ENCODE measurements at regions not wholly inside any gene's neighbourhood (a gene's known extent, or its start where the extent isn't known, plus 50 kb on each side); places are given as distances from the start of the nearest gene placed in this dataset.

GRCh38 chr2:120857422-120857821 lies 121.8 kb downstream of the GLI2 start:
- no peak overlapping the region for H3K4me3 ChIP-seq (ENCODE audit: low read depth, low read length)
- TF ChIP-seq CTCF (IDR thresholded peaks at IDR 0.05; ENCODE audit: insufficient read depth, low read length, poor library complexity, severe bottlenecking), result no peak
- no peaks in the 10 kb centered on the region for H3K27me3 ChIP-seq (ENCODE audit: control insufficient read depth, insufficient read depth, low read length)
- no peaks in the 10 kb centered on the region for H3K36me3 ChIP-seq (ENCODE audit: control insufficient read depth, insufficient read depth, low read length)
- DNase-seq (ENCODE audit: low read depth), result no peak

- no peak for DNase-seq (ENCODE audit: low read depth)
- Histone ChIP-seq H3K27me3 (ENCODE audit: control insufficient read depth, insufficient read depth, low read length) (no peaks in the 10 kb centered on the region), H3K36me3 (ENCODE audit: control insufficient read depth, insufficient read depth, low read length) (no peaks in the 10 kb centered on the region), H3K4me3 (ENCODE audit: low read depth, low read length) (no peak overlapping the region)
- TF ChIP-seq CTCF (IDR thresholded peaks at IDR 0.05; ENCODE audit: insufficient read depth, low read length, poor library complexity, severe bottlenecking), result no peak
Measured at GRCh38 chr2:120857931-120858330, 122.3 kb downstream of the GLI2 start.

- Histone ChIP-seq H3K36me3 (ENCODE audit: control insufficient read depth, insufficient read depth, low read length) (no peaks in the 10 kb centered on the region), H3K4me3 (ENCODE audit: low read depth, low read length) (no peak overlapping the region), H3K27me3 (ENCODE audit: control insufficient read depth, insufficient read depth, low read length) (no peaks in the 10 kb centered on the region)
- TF ChIP-seq CTCF (IDR thresholded peaks at IDR 0.05; ENCODE audit: insufficient read depth, low read length, poor library complexity, severe bottlenecking), result no peak
- DNase-seq (ENCODE audit: low read depth), result no peak
Measured at GRCh38 chr2:120858361-120859106, 122.9 kb downstream of the GLI2 start.

- no peak overlapping the region for H3K4me3 ChIP-seq (ENCODE audit: low read depth, low read length)
- DNase-seq (ENCODE audit: low read depth), result no peak
- H3K27me3 ChIP-seq (ENCODE audit: control insufficient read depth, insufficient read depth, low read length), result no peaks in the 10 kb centered on the region
- no peaks in the 10 kb centered on the region for H3K36me3 ChIP-seq (ENCODE audit: control insufficient read depth, insufficient read depth, low read length)
- TF ChIP-seq CTCF (IDR thresholded peaks at IDR 0.05; ENCODE audit: insufficient read depth, low read length, poor library complexity, severe bottlenecking), result no peak
Measured at GRCh38 chr2:120859128-120859527, 123.5 kb downstream of the GLI2 start.

GRCh38 chr2:120859814-120860578 lies 124.3 kb downstream of the GLI2 start:
- Histone ChIP-seq H3K36me3 (ENCODE audit: control insufficient read depth, insufficient read depth, low read length) (no peaks in the 10 kb centered on the region), H3K27me3 (ENCODE audit: control insufficient read depth, insufficient read depth, low read length) (no peaks in the 10 kb centered on the region), H3K4me3 (ENCODE audit: low read depth, low read length) (no peak overlapping the region)
- no peak for TF ChIP-seq CTCF (IDR thresholded peaks at IDR 0.05; ENCODE audit: insufficient read depth, low read length, poor library complexity, severe bottlenecking)
- no peak for DNase-seq (ENCODE audit: low read depth)

Data from kidney epithelial cell (primary cell).